ENCODE measurements at regions not wholly inside any gene's neighbourhood (a gene's known extent, or its start where the extent isn't known, plus 50 kb on each side); places are given as distances from the start of the nearest gene placed in this dataset.

DNA sequence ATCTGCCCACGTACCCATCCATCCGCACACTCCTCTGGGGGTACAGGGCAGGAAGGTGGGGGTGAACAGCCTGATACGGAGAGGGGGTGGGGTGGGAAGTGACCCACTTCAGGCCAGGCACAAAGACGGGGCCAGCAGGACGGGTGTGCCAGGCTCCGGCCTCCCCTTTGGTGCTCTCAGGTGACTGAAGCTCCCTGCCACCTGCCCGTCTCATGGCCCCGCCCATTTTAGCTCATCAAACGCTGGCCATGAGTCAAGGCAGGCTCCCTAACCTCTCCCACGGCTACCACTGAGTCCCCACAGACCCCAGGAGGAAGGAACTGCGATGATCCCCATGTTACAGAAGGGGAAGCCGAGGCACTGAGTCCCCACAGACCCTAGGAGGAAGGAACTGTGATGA lies 109.6 kb downstream of the CRYAA start:
- no peaks in the 10 kb centered on the region for H3K4me1 ChIP-seq (ENCODE audit: control insufficient read depth in 1 of 2, insufficient read depth in 2 of 2, low read length in 2 of 2)
- H3K27ac ChIP-seq (ENCODE audit: low read depth, low read length), result no peak overlapping the region
- no peak overlapping the region for H3K14ac ChIP-seq (ENCODE audit: low read length)
- H4K91ac ChIP-seq (ENCODE audit: low read depth, low read length), result no peak overlapping the region
- no peaks in the 10 kb centered on the region for H3K27me3 ChIP-seq (ENCODE audit: insufficient read depth, low read length)
- H3K4me3 ChIP-seq (ENCODE audit: low read depth, low read length), result no peak overlapping the region
- no peak overlapping the region for H3K23ac ChIP-seq (ENCODE audit: low read length)
- no peak overlapping the region for H3K4ac ChIP-seq (ENCODE audit: low read depth, low read length)
- H2AFZ ChIP-seq (ENCODE audit: insufficient read depth, low read length, poor library complexity), result no peak overlapping the region
- no peak for DNase-seq
- peaks cover 1% of the 10 kb centered on the region for H3K9me3 ChIP-seq (ENCODE audit: insufficient read depth, low read depth, low read length)
- no peak overlapping the region for H2BK12ac ChIP-seq (ENCODE audit: low read length)
- no peak overlapping the region for H3K9ac ChIP-seq (ENCODE audit: low read length)
- no peak overlapping the region for H3K18ac ChIP-seq (ENCODE audit: low read length)
- no peaks in the 10 kb centered on the region for H3K79me1 ChIP-seq (ENCODE audit: low read length)
- WGBS (ENCODE audit: extremely low coverage, insufficient coverage, insufficient read length), result no CpG with 5 or more reads among the region's 12 CpGs
- no peaks in the 10 kb centered on the region for H3K36me3 ChIP-seq (ENCODE audit: control insufficient read depth in 1 of 2, insufficient read depth in 2 of 2, low read length in 2 of 2)
- H2BK120ac ChIP-seq (ENCODE audit: insufficient read depth, low read length, poor library complexity), result no peak overlapping the region
- no peaks in the 10 kb centered on the region for H3K79me2 ChIP-seq (ENCODE audit: control insufficient read depth, insufficient read depth, low read length, poor library complexity)
- H2BK5ac ChIP-seq (ENCODE audit: low read depth, low read length, poor library complexity), result no peak overlapping the region
- no peak overlapping the region for H3K4me2 ChIP-seq (ENCODE audit: low read length)
- H4K8ac ChIP-seq (ENCODE audit: low read depth, low read length), result no peak overlapping the region
- H4K12ac ChIP-seq (ENCODE audit: low read depth, low read length), result no peak overlapping the region
- H2AK5ac ChIP-seq (ENCODE audit: low read length), result no peak overlapping the region

DNA sequence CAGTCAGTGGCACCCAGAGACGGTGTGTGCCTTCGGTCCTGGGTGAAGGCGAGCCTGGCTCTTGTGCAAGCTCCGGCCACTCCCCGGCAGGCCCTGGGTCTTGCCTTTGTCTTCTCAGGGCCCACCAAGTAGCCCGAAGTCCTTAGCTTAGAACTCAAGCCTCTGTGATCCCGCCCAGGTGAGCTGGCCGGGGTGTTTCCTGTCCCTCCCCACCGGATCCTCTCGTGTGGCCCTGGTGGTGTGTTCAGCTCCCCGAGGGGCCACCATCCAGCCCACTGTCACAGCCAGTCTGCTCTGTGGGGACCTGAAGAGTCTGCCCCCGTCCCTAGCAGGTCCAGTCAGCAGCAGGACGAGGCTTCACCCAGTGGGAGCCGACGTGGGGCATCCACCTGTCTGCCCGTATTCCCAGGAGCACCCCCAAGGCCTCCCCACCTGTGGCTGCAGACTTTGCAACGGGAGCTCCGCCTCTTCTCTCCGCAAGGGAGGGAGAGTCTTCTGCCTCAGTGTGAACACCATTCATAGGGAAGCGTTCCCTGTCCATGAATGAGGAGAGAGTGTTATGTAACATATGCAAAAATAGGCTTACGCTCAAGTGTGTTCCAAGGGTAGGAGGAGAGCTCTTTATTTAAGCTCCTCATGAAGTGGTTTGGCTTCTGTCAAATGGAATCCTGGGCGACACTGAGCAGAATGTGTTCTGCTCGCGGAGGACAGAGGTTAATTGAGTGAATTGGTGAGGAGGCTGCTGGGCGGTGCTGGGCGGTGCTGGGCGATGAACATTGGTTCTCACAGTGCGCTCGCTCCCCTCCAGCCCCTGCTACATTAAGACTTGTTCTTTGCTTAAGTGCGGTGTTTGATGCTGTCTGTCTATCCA lies 108.9 kb downstream of the CRYAA start:
- H4K91ac ChIP-seq (ENCODE audit: low read depth, low read length), result no peak overlapping the region
- H3K9ac ChIP-seq (ENCODE audit: low read length), result no peak overlapping the region
- no peak overlapping the region for H3K4me2 ChIP-seq (ENCODE audit: low read length)
- no CpG with 5 or more reads among the region's 30 CpGs for WGBS (ENCODE audit: extremely low coverage, insufficient coverage, insufficient read length)
- H3K79me2 ChIP-seq (ENCODE audit: control insufficient read depth, insufficient read depth, low read length, poor library complexity), result no peaks in the 10 kb centered on the region
- no peak overlapping the region for H3K4ac ChIP-seq (ENCODE audit: low read depth, low read length)
- no peak overlapping the region for H3K4me3 ChIP-seq (ENCODE audit: low read depth, low read length)
- no peaks in the 10 kb centered on the region for H3K36me3 ChIP-seq (ENCODE audit: control insufficient read depth in 1 of 2, insufficient read depth in 2 of 2, low read length in 2 of 2)
- H3K27me3 ChIP-seq (ENCODE audit: insufficient read depth, low read length), result no peaks in the 10 kb centered on the region
- H3K23ac ChIP-seq (ENCODE audit: low read length), result no peak overlapping the region
- H3K9me3 ChIP-seq (ENCODE audit: insufficient read depth, low read depth, low read length), result peaks cover 1% of the 10 kb centered on the region
- no peak overlapping the region for H4K12ac ChIP-seq (ENCODE audit: low read depth, low read length)
- no peak overlapping the region for H3K14ac ChIP-seq (ENCODE audit: low read length)
- no peak overlapping the region for H3K18ac ChIP-seq (ENCODE audit: low read length)
- H2BK5ac ChIP-seq (ENCODE audit: low read depth, low read length, poor library complexity), result no peak overlapping the region
- H2AK5ac ChIP-seq (ENCODE audit: low read length), result no peak overlapping the region
- no peak for DNase-seq
- H2BK12ac ChIP-seq (ENCODE audit: low read length), result no peak overlapping the region
- H3K79me1 ChIP-seq (ENCODE audit: low read length), result no peaks in the 10 kb centered on the region
- H3K4me1 ChIP-seq (ENCODE audit: control insufficient read depth in 1 of 2, insufficient read depth in 2 of 2, low read length in 2 of 2), result no peaks in the 10 kb centered on the region
- no peak overlapping the region for H2BK120ac ChIP-seq (ENCODE audit: insufficient read depth, low read length, poor library complexity)
- H2AFZ ChIP-seq (ENCODE audit: insufficient read depth, low read length, poor library complexity), result no peak overlapping the region
- no peak overlapping the region for H4K8ac ChIP-seq (ENCODE audit: low read depth, low read length)
- H3K27ac ChIP-seq (ENCODE audit: low read depth, low read length), result no peak overlapping the region

DNA sequence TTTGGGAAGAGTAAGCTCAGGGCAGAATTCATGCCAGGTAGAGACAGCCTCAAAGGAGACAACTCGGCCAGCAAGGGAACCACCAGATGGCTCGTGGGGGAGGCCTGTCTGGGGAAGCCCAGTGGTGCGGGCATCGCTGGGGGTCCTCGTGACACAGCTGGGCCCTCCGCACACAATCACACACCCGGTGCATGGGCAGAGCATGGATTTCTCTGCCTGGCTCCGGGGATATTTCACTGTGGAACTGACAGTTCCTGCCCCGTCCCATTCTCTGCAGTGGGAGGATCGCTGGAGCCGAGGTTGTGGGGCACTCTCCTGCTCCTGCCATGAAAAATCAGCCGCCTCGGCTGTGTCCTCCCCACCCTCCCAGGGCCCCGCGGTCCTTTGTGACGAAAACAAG lies 108.0 kb downstream of the CRYAA start:
- Histone ChIP-seq H4K8ac (ENCODE audit: low read depth, low read length) (no peak overlapping the region), H2BK12ac (ENCODE audit: low read length) (no peak overlapping the region), H2BK120ac (ENCODE audit: insufficient read depth, low read length, poor library complexity) (no peak overlapping the region), H2AFZ (ENCODE audit: insufficient read depth, low read length, poor library complexity) (no peak overlapping the region), H3K18ac (ENCODE audit: low read length) (no peak overlapping the region), H3K79me2 (ENCODE audit: control insufficient read depth, insufficient read depth, low read length, poor library complexity) (no peaks in the 10 kb centered on the region), H3K36me3 (ENCODE audit: control insufficient read depth in 1 of 2, insufficient read depth in 2 of 2, low read length in 2 of 2) (no peaks in the 10 kb centered on the region), H3K27ac (ENCODE audit: low read depth, low read length) (no peak overlapping the region), H3K14ac (ENCODE audit: low read length) (no peak overlapping the region), H4K91ac (ENCODE audit: low read depth, low read length) (no peak overlapping the region), H3K23ac (ENCODE audit: low read length) (no peak overlapping the region), H3K79me1 (ENCODE audit: low read length) (no peaks in the 10 kb centered on the region), H3K4me3 (ENCODE audit: low read depth, low read length) (no peak overlapping the region), H2BK5ac (ENCODE audit: low read depth, low read length, poor library complexity) (no peak overlapping the region), H3K4me1 (ENCODE audit: control insufficient read depth in 1 of 2, insufficient read depth in 2 of 2, low read length in 2 of 2) (no peaks in the 10 kb centered on the region), H3K9me3 (ENCODE audit: insufficient read depth, low read depth, low read length) (no peaks in the 10 kb centered on the region), H4K12ac (ENCODE audit: low read depth, low read length) (no peak overlapping the region), H2AK5ac (ENCODE audit: low read length) (no peak overlapping the region), H3K4ac (ENCODE audit: low read depth, low read length) (no peak overlapping the region), H3K9ac (ENCODE audit: low read length) (no peak overlapping the region), H3K4me2 (ENCODE audit: low read length) (no peak overlapping the region), H3K27me3 (ENCODE audit: insufficient read depth, low read length) (no peaks in the 10 kb centered on the region)
- DNase-seq, result no peak
- WGBS (ENCODE audit: extremely low coverage, insufficient coverage, insufficient read length), result no CpG with 5 or more reads among the region's 16 CpGs

DNA sequence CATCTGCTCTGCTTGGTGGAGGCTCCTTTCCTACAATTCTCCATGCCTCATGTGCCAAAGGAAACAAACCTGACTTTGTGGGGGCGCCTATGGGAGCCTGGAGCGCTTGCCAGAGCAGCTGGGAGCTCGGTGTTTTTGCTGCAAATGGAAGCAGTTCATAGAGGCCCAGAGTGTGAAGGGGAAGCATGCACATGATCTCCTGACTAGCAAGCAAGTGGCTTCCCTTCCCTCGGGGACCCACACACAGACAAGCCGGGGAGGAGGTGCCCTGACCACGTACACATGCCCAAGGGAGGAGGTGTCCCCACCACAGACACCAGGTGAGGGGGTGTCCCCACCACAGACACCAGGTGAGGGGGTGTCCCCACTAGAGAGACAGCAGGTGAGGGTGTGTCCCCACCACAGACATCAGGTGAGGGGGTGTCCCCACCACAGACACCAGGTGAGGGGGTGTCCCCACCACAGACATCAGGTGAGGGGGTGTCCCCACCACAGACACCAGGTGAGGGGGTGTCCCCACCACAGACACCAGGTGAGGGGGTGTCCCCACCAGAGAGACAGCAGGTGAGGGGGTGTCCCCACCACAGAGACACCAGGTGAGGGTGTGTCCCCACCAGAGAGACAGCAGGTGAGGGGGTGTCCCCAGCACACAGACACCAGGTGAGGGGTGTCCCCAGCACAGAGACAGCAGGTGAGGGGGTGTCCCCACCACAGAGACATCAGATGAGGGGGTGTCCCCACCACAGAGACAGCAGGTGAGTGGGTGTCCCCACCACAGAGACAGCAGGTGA lies 106.8 kb downstream of the CRYAA start:
- WGBS (ENCODE audit: extremely low coverage, insufficient coverage, insufficient read length), result no CpG with 5 or more reads among the region's 6 CpGs
- Histone ChIP-seq H2BK120ac (ENCODE audit: insufficient read depth, low read length, poor library complexity) (no peak overlapping the region), H3K9ac (ENCODE audit: low read length) (no peak overlapping the region), H2AK5ac (ENCODE audit: low read length) (no peak overlapping the region), H3K14ac (ENCODE audit: low read length) (no peak overlapping the region), H3K9me3 (ENCODE audit: insufficient read depth, low read depth, low read length) (no peaks in the 10 kb centered on the region), H3K4me3 (ENCODE audit: low read depth, low read length) (peak overlapping the region; percentile 7), H3K23ac (ENCODE audit: low read length) (no peak overlapping the region), H4K8ac (ENCODE audit: low read depth, low read length) (no peak overlapping the region), H3K27me3 (ENCODE audit: insufficient read depth, low read length) (no peaks in the 10 kb centered on the region), H3K79me2 (ENCODE audit: control insufficient read depth, insufficient read depth, low read length, poor library complexity) (no peaks in the 10 kb centered on the region), H3K27ac (ENCODE audit: low read depth, low read length) (no peak overlapping the region), H3K4ac (ENCODE audit: low read depth, low read length) (no peak overlapping the region), H4K91ac (ENCODE audit: low read depth, low read length) (no peak overlapping the region), H3K18ac (ENCODE audit: low read length) (no peak overlapping the region), H3K4me1 (ENCODE audit: control insufficient read depth in 1 of 2, insufficient read depth in 2 of 2, low read length in 2 of 2) (no peaks in the 10 kb centered on the region), H4K12ac (ENCODE audit: low read depth, low read length) (no peak overlapping the region), H3K79me1 (ENCODE audit: low read length) (no peaks in the 10 kb centered on the region), H2BK5ac (ENCODE audit: low read depth, low read length, poor library complexity) (no peak overlapping the region), H3K36me3 (ENCODE audit: control insufficient read depth in 1 of 2, insufficient read depth in 2 of 2, low read length in 2 of 2) (no peaks in the 10 kb centered on the region), H2AFZ (ENCODE audit: insufficient read depth, low read length, poor library complexity) (no peak overlapping the region), H2BK12ac (ENCODE audit: low read length) (no peak overlapping the region), H3K4me2 (ENCODE audit: low read length) (no peak overlapping the region)
- DNase-seq, result no peak

Data from trophoblast cell (in vitro differentiated cells and primary cell).